Loucy (cell line): ENCODE measurements at regions not wholly inside any gene's neighbourhood (a gene's known extent, or its start where the extent isn't known, plus 50 kb on each side); places are given as distances from the start of the nearest gene placed in this dataset.

Experiments used
- CTCF ChIP-seq: fragments of 200-600 bp; sonication (generic); conservative IDR thresholded peaks from 2 replicates; pipeline ENCODE4 v1.5.1; 2014; ENCODE audit warnings: mild to moderate bottlenecking, antibody characterized with exemption, low read length
- EZH2phosphoT487 ChIP-seq: fragments of 200-600 bp; IDR thresholded peaks from 2 replicates; pipeline ENCODE4 v1.6.1; 2018; ENCODE audit warnings: antibody characterized with exemption, mild to moderate bottlenecking, moderate library complexity, borderline replicate concordance

DNA sequence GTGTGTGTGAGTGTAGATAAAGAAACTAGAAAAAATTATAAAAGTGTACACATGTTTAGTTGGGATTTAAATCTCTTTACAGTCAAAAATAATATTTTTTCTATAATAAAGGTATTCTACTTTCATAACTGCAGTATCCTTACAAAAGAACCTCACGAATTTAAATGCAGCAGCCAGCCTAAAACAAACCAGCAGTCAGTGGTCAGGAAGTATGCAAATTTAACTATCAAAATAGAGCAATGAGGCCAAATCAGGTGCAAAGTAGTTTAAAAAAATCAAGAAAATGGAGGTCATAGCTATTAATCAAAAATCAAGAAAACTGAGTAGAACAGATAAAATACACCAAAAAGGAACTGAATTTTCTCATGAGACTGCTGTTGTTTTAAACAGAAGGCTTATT is 407.1 kb downstream of the CDH19 start:
- TF ChIP-seq CTCF: no peak
- no peak for TF ChIP-seq EZH2phosphoT487
